Lung (tissue), 11 donors: ENCODE measurements at regions not wholly inside any gene's neighbourhood (a gene's known extent, or its start where the extent isn't known, plus 50 kb on each side); places are given as distances from the start of the nearest gene placed in this dataset.
A peak's percentile ranks its signal among the peaks of the same experiment; 100 is the strongest.

ENCODE experiments used
- ATAC-seq: fragments of 200-7000 bp; cut with Tn5 transposase; one replicate; pipeline ENCODE4 v1.9.1; 2020; ENCODE audit warnings: moderate number of reproducible peaks; ENCODE audit not compliant: insufficient read depth, low FRiP score
- DNase-seq, 3 donors: peaks; one replicate each; pipeline ENCODE4 v3.0.0-alpha.2; 2013 to 2017
- H3K27ac ChIP-seq, 2 donors: one replicate each; pipeline ENCODE4 v1.5.1; 2013; ENCODE audit warnings: mild to moderate bottlenecking in 2 of 2, moderate library complexity in 2 of 2, control low read depth in 1 of 2, inconsistent platforms in 1 of 2, low read depth in 1 of 2, low read length in 1 of 2
- H3K27me3 ChIP-seq, 3 donors: one replicate each; pipeline ENCODE4 v1.5.1; 2013; ENCODE audit warnings: low read length in 2 of 3; ENCODE audit not compliant: control insufficient read depth in 3 of 3, insufficient read depth in 3 of 3
- H3K36me3 ChIP-seq, 4 donors: one replicate each; pipeline ENCODE4 v1.5.1; 2013; ENCODE audit warnings: low read length in 4 of 4, mild to moderate bottlenecking in 1 of 4, moderate library complexity in 1 of 4; ENCODE audit not compliant: control insufficient read depth in 4 of 4, insufficient read depth in 4 of 4
- H3K4me1 ChIP-seq, 5 donors: one replicate each; pipeline ENCODE4 v1.5.1; 2013; ENCODE audit warnings: low read length in 5 of 5, mild to moderate bottlenecking in 2 of 5, moderate library complexity in 1 of 5; ENCODE audit not compliant: control insufficient read depth in 5 of 5, insufficient read depth in 5 of 5
- H3K4me3 ChIP-seq: one replicate; pipeline ENCODE4 v1.5.1; 2013; ENCODE audit warnings: mild to moderate bottlenecking, control low read depth, moderate library complexity
- H3K9ac ChIP-seq, 2 donors: one replicate each; pipeline ENCODE4 v1.5.1; 2013; ENCODE audit warnings: low read length in 2 of 2, control low read depth in 1 of 2; ENCODE audit not compliant: insufficient read depth in 1 of 2
- H3K9me3 ChIP-seq, 4 donors: one replicate each; pipeline ENCODE4 v1.5.1; 2013; ENCODE audit warnings: low read length in 3 of 4, mild to moderate bottlenecking in 1 of 4, moderate library complexity in 1 of 4; ENCODE audit not compliant: control insufficient read depth in 4 of 4, insufficient read depth in 3 of 4
- WGBS, 2 donors: extraction: QIAGEN DNeasy Blood & Tissue Kit; methylation state at CpG; one replicate each; pipeline ENCODE4 v1.1.7; 2013; 5-methylcytosine and 5-hydroxymethylcytosine counted together
- TF ChIP-seq, protein P1 (sequence below): IDR thresholded peaks from 2 replicates; pipeline ENCODE4 v1.5.1; 2012; ENCODE audit warnings: mild to moderate bottlenecking; ENCODE audit errors: control extremely low read depth, extremely low read depth
- donor health status: control.
- donor health status: control.
- donor health status: Bipolar disorder and iron deficiency.
- donor health status: healthy.
- donor health status: DM: yes; HTN: yes; CAD: no.

DNA sequence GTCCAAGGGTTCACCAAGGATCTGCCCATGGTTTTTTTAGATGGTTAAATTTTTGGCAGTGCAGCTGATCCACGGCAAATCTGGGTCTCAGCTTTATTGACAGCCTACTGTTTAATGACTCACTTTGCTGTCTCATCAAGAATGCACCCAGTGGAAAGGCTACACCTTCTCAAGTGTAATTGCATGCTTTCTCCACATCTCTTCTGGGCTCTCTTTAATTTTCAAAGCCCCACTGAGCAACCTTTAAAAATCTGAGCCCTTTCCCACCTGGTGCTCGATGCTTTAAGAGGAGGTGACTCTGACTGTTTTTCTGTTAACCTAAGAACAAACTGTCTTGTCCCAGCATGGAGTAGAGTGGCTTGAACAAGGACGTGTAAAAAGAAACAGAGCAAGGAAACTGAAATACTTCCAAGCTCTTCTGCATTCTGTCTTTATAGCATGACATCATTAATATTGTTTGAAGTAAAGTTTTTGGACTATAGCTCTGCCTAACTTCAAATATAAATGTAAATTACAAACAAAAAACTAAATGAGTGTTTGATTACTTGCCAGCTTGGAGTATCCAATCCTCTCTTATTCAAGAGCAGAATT lies 214.2 kb upstream of the KRR1 start:
- no peak overlapping the region for H3K9ac ChIP-seq
- H3K27me3 ChIP-seq, result peaks cover 0 to 3% (median 0%) of the 10 kb centered on the region in 3 donors
- no peaks in the 10 kb centered on the region for H3K36me3 ChIP-seq
- H3K4me1 ChIP-seq, result peaks cover 0 to 49% (median 25%) of the 10 kb centered on the region in 5 donors
- H3K9me3 ChIP-seq, result no peaks in the 10 kb centered on the region
- TF ChIP-seq, protein P1, sequence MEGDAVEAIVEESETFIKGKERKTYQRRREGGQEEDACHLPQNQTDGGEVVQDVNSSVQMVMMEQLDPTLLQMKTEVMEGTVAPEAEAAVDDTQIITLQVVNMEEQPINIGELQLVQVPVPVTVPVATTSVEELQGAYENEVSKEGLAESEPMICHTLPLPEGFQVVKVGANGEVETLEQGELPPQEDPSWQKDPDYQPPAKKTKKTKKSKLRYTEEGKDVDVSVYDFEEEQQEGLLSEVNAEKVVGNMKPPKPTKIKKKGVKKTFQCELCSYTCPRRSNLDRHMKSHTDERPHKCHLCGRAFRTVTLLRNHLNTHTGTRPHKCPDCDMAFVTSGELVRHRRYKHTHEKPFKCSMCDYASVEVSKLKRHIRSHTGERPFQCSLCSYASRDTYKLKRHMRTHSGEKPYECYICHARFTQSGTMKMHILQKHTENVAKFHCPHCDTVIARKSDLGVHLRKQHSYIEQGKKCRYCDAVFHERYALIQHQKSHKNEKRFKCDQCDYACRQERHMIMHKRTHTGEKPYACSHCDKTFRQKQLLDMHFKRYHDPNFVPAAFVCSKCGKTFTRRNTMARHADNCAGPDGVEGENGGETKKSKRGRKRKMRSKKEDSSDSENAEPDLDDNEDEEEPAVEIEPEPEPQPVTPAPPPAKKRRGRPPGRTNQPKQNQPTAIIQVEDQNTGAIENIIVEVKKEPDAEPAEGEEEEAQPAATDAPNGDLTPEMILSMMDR, result no peak
- H3K27ac ChIP-seq, result no peak overlapping the region
- peak; percentile 45 to 90 (median 90) for DNase-seq
- no peak overlapping the region for H3K4me3 ChIP-seq
- WGBS, 2 donors, result 42 to 61% methylated on average over 3 of the region's 3 CpGs
- no peak for ATAC-seq

DNA sequence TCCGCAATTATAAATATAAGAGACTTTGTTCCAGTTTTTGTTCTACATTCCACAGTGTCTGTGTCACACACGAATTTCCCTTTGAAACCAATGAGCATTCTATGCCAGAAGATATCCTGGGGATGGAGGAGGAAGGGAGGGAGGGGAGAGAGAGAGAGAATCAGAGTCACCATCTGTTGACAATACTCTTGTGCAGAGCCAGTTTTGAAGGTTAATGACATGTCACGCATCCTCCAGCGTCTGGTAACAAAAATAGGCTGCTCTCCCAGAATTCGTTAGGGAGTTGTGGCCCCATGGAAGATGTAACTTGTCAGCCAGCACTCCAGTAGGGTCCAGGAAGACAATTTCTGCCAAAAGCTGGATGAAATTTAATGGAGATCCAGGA lies 213.5 kb upstream of the KRR1 start:
- DNase-seq (peak; percentile 95 to 100 (median 100)), ATAC-seq (peak; percentile 56)
- TF ChIP-seq, protein P1, result no peak
- Histone ChIP-seq H3K4me3 (no peak overlapping the region), H3K4me1 (peaks cover 0 to 52% (median 25%) of the 10 kb centered on the region in 5 donors), H3K27me3 (peaks cover 0 to 3% (median 0%) of the 10 kb centered on the region in 3 donors), H3K9ac (no peak overlapping the region), H3K36me3 (no peaks in the 10 kb centered on the region), H3K9me3 (no peaks in the 10 kb centered on the region), H3K27ac (peak overlapping the region in 1 of 2 donors; percentile 26)
- 39 to 60% methylated on average over 5 of the region's 5 CpGs for WGBS, 2 donors

DNA sequence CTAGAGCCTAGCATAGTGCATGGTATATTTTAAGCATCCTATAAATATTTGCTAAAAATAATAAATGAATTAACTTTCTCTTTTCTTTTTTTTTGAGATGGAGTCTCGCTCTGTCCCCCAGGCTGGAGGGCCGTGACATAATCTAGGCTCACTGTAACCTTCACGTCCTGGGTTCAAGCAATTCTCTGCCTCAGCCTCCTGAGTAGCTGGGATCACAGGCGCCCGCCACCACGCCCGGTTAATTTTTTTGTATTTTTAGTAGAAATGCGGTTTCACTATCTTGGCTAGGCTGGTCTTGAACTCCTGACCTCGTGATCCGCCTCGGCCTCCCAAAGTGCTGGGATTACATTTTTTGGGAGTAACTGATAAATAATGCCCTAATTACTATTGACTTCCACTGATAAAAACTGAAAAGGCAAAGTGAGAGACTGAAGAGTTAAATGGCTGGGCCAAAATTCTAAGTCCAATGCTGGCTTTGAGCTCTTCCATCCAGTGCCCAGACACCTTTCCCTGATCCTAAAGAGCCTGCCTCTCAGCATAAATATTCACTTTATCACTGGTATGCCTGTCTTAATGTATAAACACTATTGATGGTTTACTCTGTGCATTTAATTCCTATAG lies 213.0 kb upstream of the KRR1 start:
- H3K27me3 ChIP-seq, result peaks cover 0 to 3% (median 0%) of the 10 kb centered on the region in 3 donors
- peaks cover 0 to 52% (median 25%) of the 10 kb centered on the region in 5 donors for H3K4me1 ChIP-seq
- TF ChIP-seq, protein P1, result no peak
- WGBS, 2 donors, result 82 to 87% methylated on average over 11 of the region's 11 CpGs
- no peak overlapping the region for H3K4me3 ChIP-seq
- no peaks in the 10 kb centered on the region for H3K9me3 ChIP-seq
- H3K9ac ChIP-seq, result no peak overlapping the region
- peak overlapping the region; percentile 12 to 70 for H3K27ac ChIP-seq
- DNase-seq (peak in 1 of 3 donors; percentile 78), ATAC-seq (no peak)
- H3K36me3 ChIP-seq, result no peaks in the 10 kb centered on the region
